ENCODE measurements at regions not wholly inside any gene's neighbourhood (a gene's known extent, or its start where the extent isn't known, plus 50 kb on each side); places are given as distances from the start of the nearest gene placed in this dataset.
"Not testable (repeated sequence)": the region's sequence is repeated elsewhere in the genome, so short reads cannot be mapped to it uniquely, and the experiment has no call there.

GRCh38 chr3:176068750-176069149 lies 1128.5 kb downstream of the TBL1XR1 start:
- ATAC-seq (ENCODE audit: low read depth) (no peak), DNase-seq (no peak)
- Mint-ChIP-seq H3K27me3 (no peaks in the 10 kb centered on the region), H3K36me3 (no peaks in the 10 kb centered on the region), H3K4me1 (no peaks in the 10 kb centered on the region), H3K9me3 (peaks cover 2% of the 10 kb centered on the region), H3K4me3 (no peak overlapping the region), H3K27ac (no peak overlapping the region)
- POLR2A ChIA-PET: no interaction called here

- Mint-ChIP-seq H3K27ac (no peak overlapping the region), H3K27me3 (no peaks in the 10 kb centered on the region), H3K4me3 (no peak overlapping the region), H3K36me3 (no peaks in the 10 kb centered on the region), H3K4me1 (no peaks in the 10 kb centered on the region), H3K9me3 (no peaks in the 10 kb centered on the region)
- DNase-seq: no peak
- POLR2A ChIA-PET: no interaction called here
- ATAC-seq (ENCODE audit: low read depth): no peak
These were observed 1138.4 kb downstream of the TBL1XR1 start for GRCh38 chr3:176058856-176059255.

DNA sequence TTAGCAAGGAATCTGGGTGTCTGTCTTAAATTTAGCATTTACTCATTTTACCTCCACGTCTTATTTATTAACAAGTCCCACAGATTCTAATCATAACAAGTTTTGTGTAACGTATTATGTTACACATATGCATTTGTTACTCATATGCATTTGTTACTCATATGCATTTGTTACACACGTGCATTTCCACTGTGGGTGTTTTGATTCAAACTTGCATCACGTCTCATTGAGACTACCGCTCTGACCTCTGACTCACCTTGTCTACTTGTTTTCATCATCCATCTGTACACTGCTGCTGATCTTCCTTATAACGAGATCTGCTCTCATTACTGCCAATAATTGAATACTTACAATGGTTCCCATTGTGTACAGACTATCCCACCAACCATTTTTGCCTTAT lies 1141.4 kb downstream of the TBL1XR1 start:
- no peaks in the 10 kb centered on the region for H3K4me1 Mint-ChIP-seq

GRCh38 chr3:176051766-176052165 lies 1145.5 kb downstream of the TBL1XR1 start:
- no peak overlapping the region for H3K4me3 Mint-ChIP-seq
- ATAC-seq (ENCODE audit: low read depth) (no peak), DNase-seq (no peak)
- POLR2A ChIA-PET: no interaction called here
- no peaks in the 10 kb centered on the region for H3K4me1 Mint-ChIP-seq
- peaks cover under 1% of the 10 kb centered on the region for H3K9me3 Mint-ChIP-seq
- no peaks in the 10 kb centered on the region for H3K36me3 Mint-ChIP-seq
- no peak overlapping the region for H3K27ac Mint-ChIP-seq
- no peaks in the 10 kb centered on the region for H3K27me3 Mint-ChIP-seq

More for the DNA sequence above, 1141.4 kb downstream of the TBL1XR1 start:
- H3K9me3 Mint-ChIP-seq: no peaks in the 10 kb centered on the region
- no peak for DNase-seq
- POLR2A ChIA-PET: no interaction called here
- no peak overlapping the region for H3K4me3 Mint-ChIP-seq
- H3K27me3 Mint-ChIP-seq: no peaks in the 10 kb centered on the region
- H3K36me3 Mint-ChIP-seq: no peaks in the 10 kb centered on the region
- no peak for ATAC-seq (ENCODE audit: low read depth)
- H3K27ac Mint-ChIP-seq: no peak overlapping the region

- peaks cover 4% of the 10 kb centered on the region for H3K9me3 Mint-ChIP-seq
- H3K27me3 Mint-ChIP-seq: no peaks in the 10 kb centered on the region
- POLR2A ChIA-PET: no interaction called here
- H3K4me3 Mint-ChIP-seq: no peak overlapping the region
- H3K4me1 Mint-ChIP-seq: no peaks in the 10 kb centered on the region
- DNase-seq: no peak
- ATAC-seq (ENCODE audit: low read depth): no peak
- no peak overlapping the region for H3K27ac Mint-ChIP-seq
- no peaks in the 10 kb centered on the region for H3K36me3 Mint-ChIP-seq
These were observed 1150.6 kb downstream of the TBL1XR1 start for GRCh38 chr3:176046703-176047102.

DNA sequence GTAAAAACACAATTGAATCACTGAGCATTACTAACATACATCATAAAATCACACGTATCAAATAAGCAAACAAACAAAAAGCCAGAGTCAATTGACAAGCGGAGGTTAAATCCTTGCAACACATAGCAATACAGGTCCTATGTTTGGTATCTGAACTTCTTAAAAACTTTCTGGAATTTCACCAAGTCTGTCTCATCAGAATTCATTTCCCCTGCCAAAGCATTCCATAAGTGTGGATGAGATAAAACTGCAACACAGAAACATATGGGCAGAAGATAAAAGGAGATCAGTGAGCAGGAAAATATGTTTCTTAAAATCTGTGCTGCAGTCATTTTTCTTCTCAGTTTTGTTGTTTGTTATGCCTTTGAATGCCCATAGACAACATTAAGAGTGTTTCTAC lies 1155.5 kb downstream of the TBL1XR1 start:
- POLR2A ChIA-PET: no interaction called here
- H3K4me3 Mint-ChIP-seq: no peak overlapping the region
- no peak for ATAC-seq (ENCODE audit: low read depth)

DNA sequence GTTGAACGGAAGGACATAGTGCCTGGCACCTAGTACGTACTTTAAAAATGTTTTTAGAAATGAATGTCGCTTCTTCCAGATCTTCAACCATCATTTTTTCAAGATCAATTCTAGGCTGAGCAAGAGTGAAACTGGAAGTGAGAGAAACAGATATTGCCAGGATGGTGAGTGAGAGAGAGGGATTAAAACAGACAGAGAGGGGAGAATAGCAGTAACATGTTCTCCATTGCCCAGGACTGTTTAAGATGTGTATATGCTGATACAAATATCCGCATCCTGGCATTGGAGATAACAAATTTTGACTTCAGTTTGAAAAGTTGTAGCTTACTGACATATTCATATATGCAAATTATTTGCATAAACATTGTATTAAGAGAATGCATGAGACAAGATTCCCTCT lies 1156.1 kb downstream of the TBL1XR1 start:
- ATAC-seq (ENCODE audit: low read depth) (no peak), DNase-seq (no peak)
- H3K9me3 Mint-ChIP-seq: peaks cover 1% of the 10 kb centered on the region
- H3K27me3 Mint-ChIP-seq: no peaks in the 10 kb centered on the region
- POLR2A ChIA-PET: no interaction called here
- no peak overlapping the region for H3K4me3 Mint-ChIP-seq
- H3K36me3 Mint-ChIP-seq: no peaks in the 10 kb centered on the region
- no peaks in the 10 kb centered on the region for H3K4me1 Mint-ChIP-seq
- no peak overlapping the region for H3K27ac Mint-ChIP-seq

More for the DNA sequence above, 1155.5 kb downstream of the TBL1XR1 start:
- Mint-ChIP-seq H3K27me3 (no peaks in the 10 kb centered on the region), H3K36me3 (no peaks in the 10 kb centered on the region), H3K4me1 (no peaks in the 10 kb centered on the region), H3K27ac (no peak overlapping the region), H3K9me3 (peaks cover 5% of the 10 kb centered on the region)
- DNase-seq: no peak

GRCh38 chr3:176037636-176038035 lies 1159.6 kb downstream of the TBL1XR1 start:
- ATAC-seq (ENCODE audit: low read depth) (no peak), DNase-seq (no peak)
- Mint-ChIP-seq H3K27me3 (no peaks in the 10 kb centered on the region), H3K4me1 (no peaks in the 10 kb centered on the region), H3K9me3 (peaks cover 3% of the 10 kb centered on the region), H3K27ac (no peak overlapping the region), H3K4me3 (no peak overlapping the region), H3K36me3 (no peaks in the 10 kb centered on the region)
- POLR2A ChIA-PET: no interaction called here

DNA sequence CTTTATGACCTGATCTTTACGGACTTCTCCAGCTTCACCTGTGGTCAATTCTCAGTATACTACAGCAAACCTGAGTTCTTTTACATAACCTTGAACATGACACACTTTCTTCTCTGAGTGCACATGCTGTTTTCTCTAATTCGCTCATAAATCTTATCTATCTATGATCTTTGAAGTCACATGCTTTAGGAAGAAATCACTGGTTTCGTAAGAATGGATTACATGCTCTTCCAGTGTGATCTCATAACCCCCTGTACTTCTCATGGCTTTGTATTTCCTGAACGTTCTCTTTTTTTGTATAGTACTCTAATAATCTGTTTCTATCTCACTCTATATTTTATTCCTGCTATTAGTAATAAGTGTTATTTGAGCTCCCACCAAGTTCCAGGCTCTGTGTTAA lies 1165.2 kb downstream of the TBL1XR1 start:
- DNase-seq (no peak), ATAC-seq (ENCODE audit: low read depth) (no peak)
- Mint-ChIP-seq H3K4me1 (no peaks in the 10 kb centered on the region), H3K4me3 (no peak overlapping the region), H3K27me3 (no peaks in the 10 kb centered on the region), H3K9me3 (peaks cover 6% of the 10 kb centered on the region), H3K36me3 (no peaks in the 10 kb centered on the region), H3K27ac (no peak overlapping the region)
- POLR2A ChIA-PET: no interaction called here

- H3K36me3 Mint-ChIP-seq; H3K27ac Mint-ChIP-seq; ATAC-seq (ENCODE audit: low read depth); H3K27me3 Mint-ChIP-seq; POLR2A ChIA-PET; H3K4me3 Mint-ChIP-seq; H3K9me3 Mint-ChIP-seq; H3K4me1 Mint-ChIP-seq; DNase-seq: not testable (repeated sequence)
These were observed 1157.1 kb downstream of the NAALADL2 start for GRCh38 chr3:176016203-176016602.

DNA sequence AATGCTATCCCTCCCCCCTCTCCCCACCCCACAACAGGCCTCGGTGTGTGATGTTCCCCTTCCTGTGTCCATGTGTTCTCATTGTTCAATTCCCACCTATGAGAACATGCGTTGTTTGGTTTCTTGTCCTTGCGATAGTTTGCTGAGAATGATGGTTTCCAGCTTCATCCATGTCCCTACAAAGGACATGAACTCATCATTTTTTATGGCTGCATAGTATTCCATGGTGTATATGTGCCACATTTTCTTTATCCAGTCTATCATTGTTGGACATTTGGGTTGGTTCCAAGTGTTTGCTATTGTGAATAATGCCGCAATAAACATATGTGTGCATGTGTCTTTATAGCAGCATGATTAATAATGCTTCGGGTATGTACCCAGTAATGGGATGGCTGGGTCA lies 1156.1 kb downstream of the NAALADL2 start:
- H3K4me3 Mint-ChIP-seq; H3K36me3 Mint-ChIP-seq; H3K27ac Mint-ChIP-seq; ATAC-seq (ENCODE audit: low read depth); DNase-seq; H3K4me1 Mint-ChIP-seq; POLR2A ChIA-PET; H3K27me3 Mint-ChIP-seq; H3K9me3 Mint-ChIP-seq: not testable (repeated sequence)

DNA sequence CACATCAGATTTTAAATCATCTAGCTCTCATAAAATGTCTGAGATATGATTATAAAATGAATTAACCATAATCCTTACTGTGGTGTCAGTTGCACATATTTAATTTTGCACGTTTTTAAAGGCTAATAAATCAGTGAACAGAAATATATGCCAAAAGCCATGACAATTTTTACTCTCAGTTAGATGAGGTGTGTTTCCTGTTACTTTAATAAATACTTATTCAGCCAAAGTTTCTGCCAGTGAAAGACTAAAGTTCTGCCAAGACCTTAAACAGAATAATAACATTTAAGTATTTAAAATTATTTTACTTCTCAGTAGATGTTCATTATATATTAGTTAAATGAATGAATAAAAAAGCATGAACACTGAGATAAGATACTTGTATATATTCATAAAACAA lies 1150.1 kb downstream of the NAALADL2 start:
- ATAC-seq (ENCODE audit: low read depth) (no peak), DNase-seq (no peak)
- no peaks in the 10 kb centered on the region for H3K4me1 Mint-ChIP-seq
- peaks cover 3% of the 10 kb centered on the region for H3K9me3 Mint-ChIP-seq
- POLR2A ChIA-PET: no interaction called here
- no peaks in the 10 kb centered on the region for H3K36me3 Mint-ChIP-seq
- no peak overlapping the region for H3K4me3 Mint-ChIP-seq
- no peak overlapping the region for H3K27ac Mint-ChIP-seq
- H3K27me3 Mint-ChIP-seq: no peaks in the 10 kb centered on the region

- Mint-ChIP-seq H3K27me3 (no peaks in the 10 kb centered on the region), H3K9me3 (peaks cover 4% of the 10 kb centered on the region), H3K4me1 (no peaks in the 10 kb centered on the region), H3K36me3 (no peaks in the 10 kb centered on the region), H3K4me3 (no peak overlapping the region), H3K27ac (no peak overlapping the region)
- no peak for DNase-seq
- POLR2A ChIA-PET: no interaction called here
- no peak for ATAC-seq (ENCODE audit: low read depth)
These were observed 1146.4 kb downstream of the NAALADL2 start for GRCh38 chr3:176005564-176005963.

GRCh38 chr3:175989161-175989560 lies 1130.0 kb downstream of the NAALADL2 start:
- Mint-ChIP-seq H3K9me3 (peaks cover 2% of the 10 kb centered on the region), H3K4me1 (no peaks in the 10 kb centered on the region), H3K36me3 (no peaks in the 10 kb centered on the region), H3K4me3 (no peak overlapping the region), H3K27ac (no peak overlapping the region), H3K27me3 (no peaks in the 10 kb centered on the region)
- DNase-seq (no peak), ATAC-seq (ENCODE audit: low read depth) (no peak)
- POLR2A ChIA-PET: no interaction called here

GRCh38 chr3:175988401-175988800 lies 1129.3 kb downstream of the NAALADL2 start:
- peaks cover 2% of the 10 kb centered on the region for H3K9me3 Mint-ChIP-seq
- H3K4me1 Mint-ChIP-seq: no peaks in the 10 kb centered on the region
- H3K36me3 Mint-ChIP-seq: no peaks in the 10 kb centered on the region
- DNase-seq (no peak), ATAC-seq (ENCODE audit: low read depth) (no peak)
- no peaks in the 10 kb centered on the region for H3K27me3 Mint-ChIP-seq
- no peak overlapping the region for H3K27ac Mint-ChIP-seq
- no peak overlapping the region for H3K4me3 Mint-ChIP-seq
- POLR2A ChIA-PET: no interaction called here
